Dendritic cell treated with granulocyte-macrophage colony-stimulating factor and Interleukin-4, amounts not matched to agents 40 ng/mL and 50 ng/mL, for 4 days (primary cell): ENCODE measurements at regions not wholly inside any gene's neighbourhood (a gene's known extent, or its start where the extent isn't known, plus 50 kb on each side); places are given as distances from the start of the nearest gene placed in this dataset.

Experiments
- H3K27ac Mint-ChIP-seq: one replicate; pipeline ENCODE4 v1.8.0; 2022; ENCODE audit warnings: mild to moderate bottlenecking, mixed read lengths
- H3K27me3 Mint-ChIP-seq: one replicate; pipeline ENCODE4 v1.8.0; 2022; ENCODE audit warnings: mild to moderate bottlenecking, mixed read lengths
- H3K36me3 Mint-ChIP-seq: one replicate; pipeline ENCODE4 v1.8.0; 2022; ENCODE audit warnings: low read depth, mixed read lengths
- H3K4me1 Mint-ChIP-seq: one replicate; pipeline ENCODE4 v1.8.0; 2022; ENCODE audit warnings: low read depth, mixed read lengths
- H3K4me3 Mint-ChIP-seq: one replicate; pipeline ENCODE4 v1.8.0; 2022; ENCODE audit warnings: mild to moderate bottlenecking, moderate library complexity, mixed read lengths
- H3K9me3 Mint-ChIP-seq: one replicate; pipeline ENCODE4 v1.8.0; 2022; ENCODE audit warnings: mixed read lengths
- intact Hi-C: fragments of 100-400 bp; cut with micrococcal nuclease; formaldehyde crosslinking; loops from one replicate; pipeline ENCODE4 v1.15.0; 2022

GRCh38 chr4:141427726-141428296, 207.1 kb downstream of the ZNF330 start:
- Mint-ChIP-seq H3K4me1 (no peaks in the 10 kb centered on the region), H3K27ac (no peak overlapping the region), H3K36me3 (no peaks in the 10 kb centered on the region), H3K27me3 (no peaks in the 10 kb centered on the region), H3K9me3 (peaks cover 4% of the 10 kb centered on the region), H3K4me3 (no peak overlapping the region)
- intact Hi-C loops, result no loop called here

GRCh38 chr4:141429933-141430332, 206.4 kb upstream of the IL15 start:
- H3K27me3 Mint-ChIP-seq, result no peaks in the 10 kb centered on the region
- peaks cover 10% of the 10 kb centered on the region for H3K9me3 Mint-ChIP-seq
- H3K36me3 Mint-ChIP-seq, result no peaks in the 10 kb centered on the region
- no peaks in the 10 kb centered on the region for H3K4me1 Mint-ChIP-seq
- intact Hi-C loops, result no loop called here
- H3K4me3 Mint-ChIP-seq, result no peak overlapping the region
- no peak overlapping the region for H3K27ac Mint-ChIP-seq

GRCh38 chr4:141430686-141431085, 205.7 kb upstream of the IL15 start:
- no peaks in the 10 kb centered on the region for H3K4me1 Mint-ChIP-seq
- no peaks in the 10 kb centered on the region for H3K27me3 Mint-ChIP-seq
- intact Hi-C loops, result no loop called here
- H3K27ac Mint-ChIP-seq, result no peak overlapping the region
- H3K36me3 Mint-ChIP-seq, result no peaks in the 10 kb centered on the region
- no peak overlapping the region for H3K4me3 Mint-ChIP-seq
- H3K9me3 Mint-ChIP-seq, result peaks cover 10% of the 10 kb centered on the region

GRCh38 chr4:141432000-141432712, 204.2 kb upstream of the IL15 start:
- Mint-ChIP-seq H3K27ac (no peak overlapping the region), H3K9me3 (peaks cover 10% of the 10 kb centered on the region), H3K4me3 (no peak overlapping the region), H3K4me1 (no peaks in the 10 kb centered on the region), H3K27me3 (no peaks in the 10 kb centered on the region), H3K36me3 (no peaks in the 10 kb centered on the region)
- intact Hi-C loops, result no loop called here

GRCh38 chr4:141435446-141436225, 200.7 kb upstream of the IL15 start:
- peaks cover 10% of the 10 kb centered on the region for H3K9me3 Mint-ChIP-seq
- H3K36me3 Mint-ChIP-seq, result no peaks in the 10 kb centered on the region
- H3K4me1 Mint-ChIP-seq, result no peaks in the 10 kb centered on the region
- intact Hi-C loops, result no loop called here
- no peaks in the 10 kb centered on the region for H3K27me3 Mint-ChIP-seq
- H3K27ac Mint-ChIP-seq, result no peak overlapping the region
- H3K4me3 Mint-ChIP-seq, result no peak overlapping the region

- Mint-ChIP-seq H3K36me3 (no peaks in the 10 kb centered on the region), H3K27ac (no peak overlapping the region), H3K4me3 (no peak overlapping the region), H3K9me3 (no peaks in the 10 kb centered on the region), H3K27me3 (no peaks in the 10 kb centered on the region), H3K4me1 (peaks cover 5% of the 10 kb centered on the region)
- intact Hi-C loops, result no loop called here
These were observed 197.2 kb upstream of the IL15 start for GRCh38 chr4:141439223-141439622.

- Mint-ChIP-seq H3K27ac (no peak overlapping the region), H3K36me3 (no peaks in the 10 kb centered on the region), H3K9me3 (peaks cover 14% of the 10 kb centered on the region), H3K4me3 (no peak overlapping the region), H3K27me3 (no peaks in the 10 kb centered on the region), H3K4me1 (peaks cover 5% of the 10 kb centered on the region)
- intact Hi-C loops, result no loop called here
These were observed 188.6 kb upstream of the IL15 start for GRCh38 chr4:141447761-141448160.

- no peaks in the 10 kb centered on the region for H3K27me3 Mint-ChIP-seq
- H3K27ac Mint-ChIP-seq, result no peak overlapping the region
- intact Hi-C loops, result no loop called here
- peaks cover 14% of the 10 kb centered on the region for H3K9me3 Mint-ChIP-seq
- H3K36me3 Mint-ChIP-seq, result no peaks in the 10 kb centered on the region
- H3K4me3 Mint-ChIP-seq, result no peak overlapping the region
- H3K4me1 Mint-ChIP-seq, result peaks cover 2% of the 10 kb centered on the region
These were observed 187.9 kb upstream of the IL15 start for GRCh38 chr4:141448490-141448889.

- Mint-ChIP-seq H3K27ac (no peak overlapping the region), H3K4me1 (no peaks in the 10 kb centered on the region), H3K9me3 (peaks cover 14% of the 10 kb centered on the region), H3K36me3 (no peaks in the 10 kb centered on the region), H3K4me3 (no peak overlapping the region), H3K27me3 (no peaks in the 10 kb centered on the region)
- intact Hi-C loops, result no loop called here
These were observed 186.5 kb upstream of the IL15 start for GRCh38 chr4:141449927-141450326.

- intact Hi-C loops, result no loop called here
- Mint-ChIP-seq H3K36me3 (no peaks in the 10 kb centered on the region), H3K27me3 (no peaks in the 10 kb centered on the region), H3K4me1 (peaks cover 11% of the 10 kb centered on the region), H3K9me3 (peaks cover 1% of the 10 kb centered on the region), H3K4me3 (no peak overlapping the region), H3K27ac (no peak overlapping the region)
These were observed 180.7 kb upstream of the IL15 start for GRCh38 chr4:141455651-141456050.

GRCh38 chr4:141457653-141458052, 178.7 kb upstream of the IL15 start:
- no peaks in the 10 kb centered on the region for H3K36me3 Mint-ChIP-seq
- no peaks in the 10 kb centered on the region for H3K27me3 Mint-ChIP-seq
- H3K9me3 Mint-ChIP-seq, result no peaks in the 10 kb centered on the region
- intact Hi-C loops, result no loop called here
- no peak overlapping the region for H3K27ac Mint-ChIP-seq
- H3K4me1 Mint-ChIP-seq, result peaks cover 11% of the 10 kb centered on the region
- no peak overlapping the region for H3K4me3 Mint-ChIP-seq

GRCh38 chr4:141458501-141458900, 177.9 kb upstream of the IL15 start:
- intact Hi-C loops, result no loop called here
- no peaks in the 10 kb centered on the region for H3K27me3 Mint-ChIP-seq
- H3K9me3 Mint-ChIP-seq, result no peaks in the 10 kb centered on the region

GRCh38 chr4:141459020-141459419, 177.4 kb upstream of the IL15 start:
- Mint-ChIP-seq H3K27ac (no peak overlapping the region), H3K4me3 (no peak overlapping the region), H3K4me1 (peaks cover 11% of the 10 kb centered on the region), H3K9me3 (no peaks in the 10 kb centered on the region), H3K36me3 (no peaks in the 10 kb centered on the region), H3K27me3 (no peaks in the 10 kb centered on the region)
- intact Hi-C loops, result no loop called here

More at GRCh38 chr4:141458501-141458900, 177.9 kb upstream of the IL15 start:
- Mint-ChIP-seq H3K4me3 (no peak overlapping the region), H3K27ac (no peak overlapping the region), H3K36me3 (no peaks in the 10 kb centered on the region), H3K4me1 (peaks cover 11% of the 10 kb centered on the region)

- Mint-ChIP-seq H3K9me3 (no peaks in the 10 kb centered on the region), H3K27ac (no peak overlapping the region), H3K4me3 (no peak overlapping the region), H3K36me3 (no peaks in the 10 kb centered on the region), H3K27me3 (no peaks in the 10 kb centered on the region), H3K4me1 (peaks cover 6% of the 10 kb centered on the region)
- intact Hi-C loops, result no loop called here
These were observed 174.0 kb upstream of the IL15 start for GRCh38 chr4:141462361-141462760.
